Stimulated activated CD4-positive, alpha-beta T cell treated with anti-CD3 and anti-CD28 coated beads, Interleukin-1b, Interleukin-23, amount 100 ng/mL, for 4 hours (primary cell): ENCODE measurements at regions not wholly inside any gene's neighbourhood (a gene's known extent, or its start where the extent isn't known, plus 50 kb on each side); places are given as distances from the start of the nearest gene placed in this dataset.
"Not testable (repeated sequence)": the region's sequence is repeated elsewhere in the genome, so short reads cannot be mapped to it uniquely, and the experiment has no call there.

Experiments used
- DNase-seq, 2 donors: peaks; one replicate each; pipeline ENCODE4 v3.0.0-alpha.2; 2020; ENCODE audit warnings: low read depth in 2 of 2

GRCh38 chr1:38507563-38507962 lies 352.0 kb downstream of the RRAGC start:
- DNase-seq, result no peak

GRCh38 chr1:38505944-38506343 lies 353.6 kb downstream of the RRAGC start:
- DNase-seq, result no peak

- no peak for DNase-seq
Observed at GRCh38 chr1:38502758-38503157, 356.8 kb downstream of the RRAGC start.

GRCh38 chr1:38500891-38501290 lies 358.7 kb downstream of the RRAGC start:
- no peak for DNase-seq

GRCh38 chr1:38500352-38500751 lies 359.2 kb downstream of the RRAGC start:
- no peak for DNase-seq

GRCh38 chr1:38498686-38499085 lies 360.9 kb downstream of the RRAGC start:
- no peak for DNase-seq

GRCh38 chr1:38497921-38498656 lies 361.5 kb downstream of the RRAGC start:
- DNase-seq, result no peak

- not testable (repeated sequence) for DNase-seq
Observed at GRCh38 chr1:38493306-38493705, 366.3 kb downstream of the RRAGC start.

GRCh38 chr1:38489844-38490270 lies 369.7 kb downstream of the RRAGC start:
- DNase-seq, result peak; percentile 19 to 45

GRCh38 chr1:38488162-38488898 lies 371.2 kb downstream of the RRAGC start:
- no peak for DNase-seq

- DNase-seq, result no peak
Observed at GRCh38 chr1:38487396-38487795, 372.2 kb downstream of the RRAGC start.

- DNase-seq, result no peak
Observed at GRCh38 chr1:38486085-38486484, 373.5 kb downstream of the RRAGC start.

GRCh38 chr1:38481871-38482826 lies 377.4 kb downstream of the RRAGC start:
- DNase-seq, result no peak

- not testable (repeated sequence) for DNase-seq
Observed at GRCh38 chr1:38479662-38480061, 379.9 kb downstream of the RRAGC start.

GRCh38 chr1:38477811-38478210 lies 381.8 kb downstream of the RRAGC start:
- no peak for DNase-seq

GRCh38 chr1:38476850-38477178 lies 382.8 kb downstream of the RRAGC start:
- DNase-seq, result no peak

- no peak for DNase-seq
Observed at GRCh38 chr1:38476111-38476849, 383.3 kb downstream of the RRAGC start.

GRCh38 chr1:38475624-38476005 lies 384.0 kb downstream of the RRAGC start:
- DNase-seq, result no peak

GRCh38 chr1:38474738-38475623 lies 384.6 kb downstream of the RRAGC start:
- DNase-seq, result no peak

- DNase-seq, result no peak
Observed at GRCh38 chr1:38466487-38466886, 393.1 kb downstream of the RRAGC start.

GRCh38 chr1:38465460-38465859 lies 394.1 kb downstream of the RRAGC start:
- DNase-seq, result no peak
